CD4-positive, alpha-beta T cell (primary cell): ENCODE measurements at regions not wholly inside any gene's neighbourhood (a gene's known extent, or its start where the extent isn't known, plus 50 kb on each side); places are given as distances from the start of the nearest gene placed in this dataset.

Experiments
- ATAC-seq: fragments of 200-7000 bp; cut with Tn5 transposase; one replicate; pipeline ENCODE4 v1.10.0; 2022; ENCODE audit warnings: mild to moderate bottlenecking; ENCODE audit not compliant: poor library complexity
- CTCF ChIA-PET: fragments of 350-600 bp; sonication (Branson Sonifier 250); formaldehyde crosslinking; loops from one replicate; lab custom pipeline; 2021; ENCODE audit warnings: antibody characterized with exemption, inconsistent platforms; lab: Charles Lee
- POLR2A ChIA-PET: fragments of 350-600 bp; sonication (Branson Sonifier 250); formaldehyde crosslinking; loops from one replicate; lab custom pipeline; 2021; ENCODE audit warnings: antibody characterized with exemption, inconsistent platforms; lab: Charles Lee
- DNase-seq, 14 experiments: peaks; one replicate each; pipeline ENCODE4 v3.0.0-alpha.2; 2013 to 2020; ENCODE audit warnings: mixed read lengths in 2 of 14
- H3K27ac ChIP-seq, 2 donors: one replicate each; pipeline versions ENCODE4 v1.5.1 to v1.7.0; 2013; ENCODE audit warnings: low read length in 2 of 2, low read depth in 1 of 2, mild to moderate bottlenecking in 1 of 2
- H3K27me3 ChIP-seq, 2 experiments: 1 replicate in 1 of 2; 2 replicates in 1 of 2; pipeline versions ENCODE4 v1.6.1 to v1.7.0; 2013; ENCODE audit warnings: low read length in 2 of 2, control low read depth in 1 of 2, mild to moderate bottlenecking in 1 of 2, moderate library complexity in 1 of 2; ENCODE audit not compliant: insufficient read depth in 2 of 2, control insufficient read depth in 1 of 2
- H3K36me3 ChIP-seq: one replicate; pipeline ENCODE4 v1.6.1; 2013; ENCODE audit warnings: low read length, control low read depth; ENCODE audit not compliant: insufficient read depth
- H3K4me1 ChIP-seq: one replicate; pipeline ENCODE4 v1.6.1; 2013; ENCODE audit warnings: low read length, control low read depth; ENCODE audit not compliant: insufficient read depth
- H3K4me3 ChIP-seq: one replicate; pipeline ENCODE4 v1.5.1; 2013; ENCODE audit warnings: mild to moderate bottlenecking, low read length, moderate library complexity
- H3K9me3 ChIP-seq, 2 experiments: 1 replicate in 1 of 2; 2 replicates in 1 of 2; pipeline versions ENCODE4 v1.6.1 to v1.7.0; 2013; ENCODE audit warnings: low read length in 2 of 2, mild to moderate bottlenecking in 2 of 2, control low read depth in 1 of 2, moderate library complexity in 1 of 2; ENCODE audit not compliant: control insufficient read depth in 1 of 2, insufficient read depth in 1 of 2
- H3K27ac Mint-ChIP-seq: one replicate; pipeline ENCODE4 v1.8.0; 2020; ENCODE audit warnings: mixed read lengths
- H3K27me3 Mint-ChIP-seq: one replicate; pipeline ENCODE4 v1.8.0; 2021; ENCODE audit warnings: mixed read lengths
- H3K36me3 Mint-ChIP-seq: one replicate; pipeline ENCODE4 v1.8.0; 2021; ENCODE audit warnings: low read depth, mixed read lengths
- H3K4me1 Mint-ChIP-seq: one replicate; pipeline ENCODE4 v1.8.0; 2021; ENCODE audit warnings: low read depth, mixed read lengths
- H3K4me3 Mint-ChIP-seq: one replicate; pipeline ENCODE4 v1.8.0; 2020; ENCODE audit warnings: mild to moderate bottlenecking, mixed read lengths
- H3K9me3 Mint-ChIP-seq: one replicate; pipeline ENCODE4 v1.8.0; 2020; ENCODE audit warnings: mixed read lengths
- intact Hi-C, 2 experiments: fragments of 100-400 bp; cut with DNase I in 1 of 2; cut with micrococcal nuclease in 1 of 2; formaldehyde crosslinking; loops; one replicate each; pipeline versions ENCODE4 v1.15.1 to v1.9.0; 2023 to 2025; cut with DNase I, micrococcal nuclease
- TF ChIP-seq, protein P1 (sequence below): fragments of 200-600 bp; IDR thresholded peaks from one replicate; pipeline ENCODE4 v1.8.0; 2022; ENCODE audit warnings: antibody characterized with exemption, mild to moderate bottlenecking

- DNase-seq (no peak), ATAC-seq (no peak)
Measured at GRCh38 chr15:62362144-62362543, 197.1 kb upstream of the C2CD4B start.

DNA sequence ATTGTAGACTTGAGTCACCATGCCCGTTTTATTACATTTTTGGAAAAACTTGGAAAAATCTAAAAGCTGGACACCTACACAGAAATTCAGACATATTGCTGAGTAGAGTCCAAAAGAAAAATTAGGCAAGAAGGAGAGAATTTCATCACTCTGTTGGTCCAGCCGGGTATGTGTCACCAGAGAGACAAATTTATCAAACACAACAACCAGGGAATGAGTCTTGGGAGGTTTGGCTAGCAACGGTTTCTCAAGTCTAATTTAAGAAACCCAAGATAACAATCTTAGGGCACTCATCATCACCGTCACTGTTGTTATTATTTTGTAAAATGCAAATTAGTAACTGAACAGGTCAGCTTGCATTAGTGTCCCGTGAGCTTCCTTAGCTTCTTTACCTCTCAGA is 197.5 kb upstream of the C2CD4B start:
- Mint-ChIP-seq H3K4me3 (no peak overlapping the region), H3K27ac (no peak overlapping the region), H3K27me3 (peaks cover 63% of the 10 kb centered on the region), H3K4me1 (no peaks in the 10 kb centered on the region), H3K9me3 (no peaks in the 10 kb centered on the region), H3K36me3 (no peaks in the 10 kb centered on the region)
- DNase-seq (no peak), ATAC-seq (no peak)
- POLR2A ChIA-PET, result interaction anchor here (0.7 kb wide), 1 partner anchor 29 kb away, joined by 3 read pairs; no protein-coding TSS in a partner anchor
- CTCF ChIA-PET, result no interaction called here
- H3K4me3 ChIP-seq, result no peak overlapping the region
- no peaks in the 10 kb centered on the region for H3K9me3 ChIP-seq
- no peak overlapping the region for H3K27ac ChIP-seq
- no peaks in the 10 kb centered on the region for H3K36me3 ChIP-seq
- TF ChIP-seq, protein P1, sequence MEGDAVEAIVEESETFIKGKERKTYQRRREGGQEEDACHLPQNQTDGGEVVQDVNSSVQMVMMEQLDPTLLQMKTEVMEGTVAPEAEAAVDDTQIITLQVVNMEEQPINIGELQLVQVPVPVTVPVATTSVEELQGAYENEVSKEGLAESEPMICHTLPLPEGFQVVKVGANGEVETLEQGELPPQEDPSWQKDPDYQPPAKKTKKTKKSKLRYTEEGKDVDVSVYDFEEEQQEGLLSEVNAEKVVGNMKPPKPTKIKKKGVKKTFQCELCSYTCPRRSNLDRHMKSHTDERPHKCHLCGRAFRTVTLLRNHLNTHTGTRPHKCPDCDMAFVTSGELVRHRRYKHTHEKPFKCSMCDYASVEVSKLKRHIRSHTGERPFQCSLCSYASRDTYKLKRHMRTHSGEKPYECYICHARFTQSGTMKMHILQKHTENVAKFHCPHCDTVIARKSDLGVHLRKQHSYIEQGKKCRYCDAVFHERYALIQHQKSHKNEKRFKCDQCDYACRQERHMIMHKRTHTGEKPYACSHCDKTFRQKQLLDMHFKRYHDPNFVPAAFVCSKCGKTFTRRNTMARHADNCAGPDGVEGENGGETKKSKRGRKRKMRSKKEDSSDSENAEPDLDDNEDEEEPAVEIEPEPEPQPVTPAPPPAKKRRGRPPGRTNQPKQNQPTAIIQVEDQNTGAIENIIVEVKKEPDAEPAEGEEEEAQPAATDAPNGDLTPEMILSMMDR, result no peak
- H3K4me1 ChIP-seq, result no peaks in the 10 kb centered on the region
- intact Hi-C loops, result no loop called here
- H3K27me3 ChIP-seq, result peaks cover 4 to 10% of the 10 kb centered on the region in 2 experiments

More at GRCh38 chr15:62362144-62362543, 197.1 kb upstream of the C2CD4B start:
- Histone ChIP-seq H3K27me3 (peaks cover 4 to 10% of the 10 kb centered on the region in 2 experiments), H3K9me3 (no peaks in the 10 kb centered on the region), H3K4me1 (no peaks in the 10 kb centered on the region), H3K27ac (no peak overlapping the region), H3K36me3 (no peaks in the 10 kb centered on the region), H3K4me3 (no peak overlapping the region)
- intact Hi-C loops, result no loop called here
- H3K27me3 Mint-ChIP-seq, result peaks cover 65% of the 10 kb centered on the region
- H3K36me3 Mint-ChIP-seq, result no peaks in the 10 kb centered on the region
- H3K4me1 Mint-ChIP-seq, result no peaks in the 10 kb centered on the region
- CTCF ChIA-PET, result no interaction called here
- H3K9me3 Mint-ChIP-seq, result no peaks in the 10 kb centered on the region
- POLR2A ChIA-PET, result interaction anchor here (0.7 kb wide), 1 partner anchor 29 kb away, joined by 3 read pairs; no protein-coding TSS in a partner anchor
- H3K4me3 Mint-ChIP-seq, result no peak overlapping the region
- TF ChIP-seq, protein P1, result no peak
- no peak overlapping the region for H3K27ac Mint-ChIP-seq

- H3K4me1 Mint-ChIP-seq, result no peaks in the 10 kb centered on the region
- TF ChIP-seq, protein P1, result no peak
- Histone ChIP-seq H3K4me3 (no peak overlapping the region), H3K36me3 (no peaks in the 10 kb centered on the region), H3K27ac (no peak overlapping the region), H3K9me3 (no peaks in the 10 kb centered on the region), H3K27me3 (peaks cover 4 to 10% of the 10 kb centered on the region in 2 experiments), H3K4me1 (no peaks in the 10 kb centered on the region)
- no peak for ATAC-seq
- no peak overlapping the region for H3K27ac Mint-ChIP-seq
- DNase-seq, result no peak
- H3K27me3 Mint-ChIP-seq, result peaks cover 64% of the 10 kb centered on the region
- intact Hi-C loops, result no loop called here
- no peaks in the 10 kb centered on the region for H3K36me3 Mint-ChIP-seq
- ChIA-PET CTCF (no interaction called here), POLR2A (no interaction called here)
- no peak overlapping the region for H3K4me3 Mint-ChIP-seq
- no peaks in the 10 kb centered on the region for H3K9me3 Mint-ChIP-seq
Measured at GRCh38 chr15:62363913-62364312, 198.8 kb upstream of the C2CD4B start.
